HG02840 (cell line): ENCODE measurements at regions not wholly inside any gene's neighbourhood (a gene's known extent, or its start where the extent isn't known, plus 50 kb on each side); places are given as distances from the start of the nearest gene placed in this dataset.

Experiments
- ATAC-seq: cut with Tn5 transposase; IDR thresholded peaks from one replicate; pipeline ENCODE4 v1.9.1; 2021; ENCODE audit warnings: mild to moderate bottlenecking, moderate library complexity, moderate number of reproducible peaks; ENCODE audit not compliant: unreplicated experiment, low FRiP score

- peak; percentile 82 for ATAC-seq
Observed at GRCh38 chr4:81844717-81845116, 373.0 kb upstream of the RASGEF1B start.

DNA sequence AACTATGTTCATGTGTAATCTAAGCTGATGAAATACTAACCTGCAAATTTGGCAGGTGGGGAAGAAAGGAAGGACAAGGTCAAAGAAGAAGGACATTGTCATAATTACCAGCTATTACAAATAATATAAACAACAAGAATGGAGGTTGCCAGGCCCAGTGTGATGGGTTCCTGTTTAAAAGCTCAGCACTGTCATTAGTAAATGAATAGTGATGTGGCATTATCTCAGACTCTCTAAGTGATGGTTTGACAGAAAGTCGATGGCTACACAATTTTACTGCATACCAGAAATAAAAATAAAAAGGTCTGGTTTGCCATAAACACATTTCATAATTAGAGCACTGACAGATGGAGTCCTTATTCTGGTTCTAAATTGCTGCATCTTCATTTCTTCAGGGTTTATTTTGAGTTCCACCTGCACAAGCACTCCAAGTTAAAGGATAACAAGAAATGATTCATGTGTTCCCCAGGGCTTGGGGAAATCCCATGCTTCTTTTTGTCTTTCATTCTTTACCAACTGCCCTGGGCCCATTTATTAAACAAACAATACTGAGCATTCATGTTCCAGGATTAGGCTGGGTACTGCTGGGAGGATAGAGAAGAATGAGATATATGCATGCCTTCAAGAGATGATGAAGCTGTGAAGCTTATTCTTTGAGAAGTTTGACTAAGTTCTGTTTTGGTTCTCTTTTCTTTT, 367.8 kb upstream of the RASGEF1B start:
- no peak for ATAC-seq

- ATAC-seq: no peak
Observed at GRCh38 chr4:81838586-81838985, 366.9 kb upstream of the RASGEF1B start.

DNA sequence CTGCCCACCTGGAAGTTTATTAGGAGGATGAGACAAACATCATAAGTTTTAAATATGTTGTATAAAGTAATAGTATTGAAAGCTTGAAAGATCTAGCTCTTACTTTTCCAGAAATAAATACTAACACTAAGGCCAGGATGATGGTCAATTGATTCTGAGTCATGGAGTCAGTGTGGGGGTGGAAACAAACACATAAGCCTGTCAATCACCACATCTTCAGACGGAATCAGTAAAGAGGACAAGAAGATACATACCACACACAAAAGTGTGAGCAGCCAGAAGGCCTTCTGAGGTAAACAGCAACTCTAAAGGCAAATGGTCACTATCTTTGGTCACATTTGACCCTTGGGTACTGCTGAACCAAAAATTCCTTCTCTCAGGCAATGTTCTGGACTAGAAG, 365.0 kb upstream of the RASGEF1B start:
- no peak for ATAC-seq

GRCh38 chr4:81833576-81833975, 361.9 kb upstream of the RASGEF1B start:
- no peak for ATAC-seq

GRCh38 chr4:81828991-81829390, 357.3 kb upstream of the RASGEF1B start:
- no peak for ATAC-seq

- peak; percentile 79 for ATAC-seq
Observed at GRCh38 chr4:81827577-81828202, 356.0 kb upstream of the RASGEF1B start.

DNA sequence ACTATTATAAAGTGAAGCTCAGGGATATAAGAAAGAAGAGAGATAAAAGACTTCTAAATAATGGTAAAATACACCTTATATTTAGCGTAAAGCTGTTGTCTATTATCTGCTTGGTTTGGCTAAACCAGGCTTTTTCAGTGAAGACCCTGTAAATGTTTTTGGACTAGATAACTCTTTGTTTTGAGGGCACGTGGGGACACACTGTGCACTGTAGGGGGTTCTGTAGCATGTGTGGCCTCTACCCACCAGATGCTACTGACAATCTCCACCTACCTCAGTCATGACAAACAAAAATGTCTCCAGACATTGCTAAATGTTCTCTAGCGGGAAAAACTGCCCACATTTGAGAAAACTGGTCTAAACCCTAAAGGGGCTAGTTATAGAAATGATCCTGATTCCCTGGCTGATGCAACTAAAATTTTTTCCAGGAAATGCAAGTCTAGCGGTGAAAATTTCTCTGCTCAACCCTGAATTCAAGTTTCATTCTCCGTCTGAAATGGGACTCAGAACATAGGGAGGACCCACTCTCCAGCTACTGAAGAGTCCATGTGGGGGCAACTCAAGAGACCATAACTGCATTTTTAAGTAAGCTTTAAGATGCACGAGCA, 355.2 kb upstream of the RASGEF1B start:
- no peak for ATAC-seq

- no peak for ATAC-seq
Observed at GRCh38 chr4:81826335-81826734, 354.6 kb upstream of the RASGEF1B start.

DNA sequence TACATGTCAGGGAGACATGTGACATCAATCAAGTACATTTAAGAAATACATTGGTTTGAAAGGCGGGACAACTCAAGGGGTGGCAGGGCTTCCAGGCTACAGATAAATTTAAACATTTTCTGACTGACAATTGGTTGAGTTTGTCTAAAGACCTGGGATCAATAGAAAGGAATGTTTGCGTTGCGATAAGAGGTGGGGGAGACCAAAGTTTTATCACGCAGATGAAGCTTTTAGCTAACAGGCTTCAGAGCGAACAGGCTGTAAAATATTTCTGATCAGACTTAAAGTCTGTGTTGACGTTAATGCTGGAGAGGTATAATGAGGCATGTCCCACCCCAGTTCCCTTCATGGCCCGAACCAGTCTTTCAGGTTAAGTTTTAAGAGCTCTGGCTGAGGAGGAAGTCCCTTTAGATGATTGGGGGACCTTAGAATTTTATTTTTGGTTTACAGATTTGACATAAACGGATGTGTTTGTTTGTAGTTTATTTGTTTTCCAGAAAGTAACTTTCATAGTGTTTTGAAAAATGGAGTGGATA, 346.7 kb upstream of the RASGEF1B start:
- no peak for ATAC-seq

DNA sequence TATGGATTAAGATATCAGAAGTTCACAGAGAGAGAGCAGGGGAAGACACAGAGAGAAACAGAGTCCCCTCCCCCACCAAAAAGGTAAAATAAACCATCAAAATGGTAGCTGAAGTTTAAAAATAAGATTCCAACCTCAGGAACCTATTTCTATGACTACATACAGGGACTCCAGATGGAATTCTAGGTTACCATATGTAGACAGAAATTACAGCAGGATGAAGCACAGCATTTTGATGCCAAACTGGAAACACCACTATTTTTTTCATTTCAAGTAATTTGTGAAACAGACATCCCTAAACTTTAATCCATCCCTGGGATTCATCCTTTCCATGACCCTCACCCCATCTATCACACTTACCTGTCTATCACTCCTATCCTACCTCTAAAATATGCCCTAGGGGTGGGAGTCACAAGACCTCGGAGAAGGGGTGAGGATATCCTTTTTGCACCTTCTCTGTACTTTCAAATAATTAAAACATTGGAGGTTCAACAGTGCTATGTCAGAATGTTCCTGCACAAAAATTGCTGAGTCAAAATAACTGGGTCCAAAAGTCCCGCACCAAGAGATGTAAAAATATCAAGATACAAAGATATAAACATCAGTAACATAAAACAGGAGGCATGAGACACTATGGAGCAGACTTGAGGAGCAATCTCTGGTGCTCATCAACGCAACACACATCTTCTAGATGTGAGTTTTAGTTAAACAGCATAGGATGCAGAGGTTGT, 344.5 kb upstream of the RASGEF1B start:
- ATAC-seq: no peak

DNA sequence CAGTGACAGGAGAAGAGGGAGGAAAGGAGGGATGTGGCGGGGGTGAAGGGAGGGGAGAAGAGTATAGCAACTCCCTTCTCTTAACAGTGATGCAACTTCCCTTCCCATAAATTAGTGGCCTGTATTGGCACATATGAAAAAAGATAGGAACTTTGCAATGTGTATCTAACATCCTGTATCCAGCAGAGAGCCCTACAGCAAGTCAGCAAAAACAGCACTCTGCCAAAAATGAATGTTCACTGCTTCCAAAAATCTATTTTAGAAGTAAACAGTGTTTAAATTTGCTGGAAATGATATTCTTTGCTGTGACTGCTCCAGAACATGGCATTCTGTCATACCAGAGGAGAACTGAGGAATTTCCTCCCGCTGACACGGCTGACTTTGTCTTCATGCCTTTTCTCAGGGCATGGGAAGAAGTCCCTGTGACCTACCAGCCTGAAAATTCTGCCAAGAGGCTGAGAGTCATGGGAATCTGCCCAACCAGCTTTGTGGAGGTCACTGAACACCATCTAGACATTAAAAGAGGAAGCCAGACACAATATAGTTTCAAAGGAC, 343.4 kb upstream of the RASGEF1B start:
- ATAC-seq: no peak

DNA sequence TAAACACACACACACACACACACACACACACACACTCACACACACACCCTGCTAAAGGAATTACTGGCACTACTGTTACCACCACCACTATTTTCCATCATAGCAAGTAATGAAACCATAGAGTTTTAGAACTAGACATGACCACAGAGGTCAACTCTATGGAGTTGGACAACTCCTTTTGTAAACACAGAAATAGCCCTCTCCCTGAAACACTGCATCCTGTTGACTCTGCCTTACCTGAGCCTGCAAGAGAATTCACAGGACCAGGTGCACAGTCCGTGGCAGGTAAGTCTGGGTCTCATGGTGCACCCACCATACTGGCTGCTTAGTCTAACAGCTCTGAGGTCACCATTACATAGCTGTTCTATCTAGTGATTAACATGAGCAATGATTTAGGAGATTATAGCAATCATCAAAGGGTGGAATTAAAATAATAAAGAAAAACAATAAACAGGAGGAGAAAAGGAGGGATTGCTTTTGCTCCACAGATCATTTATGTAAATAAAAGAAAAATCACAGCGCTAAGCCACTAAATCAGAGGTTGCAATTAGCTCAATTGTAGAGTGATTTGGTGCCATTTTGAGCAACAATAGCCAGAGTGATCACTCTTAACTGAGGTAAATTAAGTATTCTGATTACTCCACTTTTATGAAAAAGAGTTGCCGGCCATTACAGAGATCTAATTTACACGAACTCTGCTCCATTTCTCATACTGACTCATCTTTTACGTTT, 340.0 kb upstream of the RASGEF1B start:
- ATAC-seq: no peak

DNA sequence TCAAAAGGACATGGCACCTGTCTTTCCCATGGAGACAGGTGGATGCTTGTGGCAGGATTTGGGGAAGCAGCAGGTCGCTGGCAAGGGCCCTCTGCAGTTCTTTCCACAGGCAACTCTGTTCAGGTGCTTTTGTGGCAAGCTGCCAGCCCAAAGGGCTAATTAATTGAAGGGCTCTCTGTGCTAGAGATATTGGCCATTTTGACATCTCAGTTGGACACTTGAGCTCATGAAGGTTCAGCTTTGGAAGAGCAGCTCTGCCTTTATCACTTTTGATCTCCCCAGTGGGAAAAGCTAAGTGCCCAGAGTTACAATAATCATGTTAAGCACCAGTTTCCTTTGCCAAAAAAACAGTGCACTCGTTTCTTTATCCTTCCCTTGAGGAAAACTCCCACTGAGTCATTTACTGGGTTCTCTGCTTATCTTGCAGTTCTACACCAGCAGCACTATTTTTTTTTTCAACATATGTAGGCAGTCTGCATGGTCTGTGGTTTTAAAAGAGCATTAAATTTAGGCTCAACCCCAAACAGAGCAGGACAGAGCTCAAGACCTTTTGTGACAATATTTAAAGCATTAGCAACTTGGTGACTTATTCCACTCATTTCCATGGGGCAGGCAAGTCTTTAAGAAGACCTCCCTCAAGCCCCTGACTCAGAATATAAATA, 336.4 kb upstream of the RASGEF1B start:
- no peak for ATAC-seq

DNA sequence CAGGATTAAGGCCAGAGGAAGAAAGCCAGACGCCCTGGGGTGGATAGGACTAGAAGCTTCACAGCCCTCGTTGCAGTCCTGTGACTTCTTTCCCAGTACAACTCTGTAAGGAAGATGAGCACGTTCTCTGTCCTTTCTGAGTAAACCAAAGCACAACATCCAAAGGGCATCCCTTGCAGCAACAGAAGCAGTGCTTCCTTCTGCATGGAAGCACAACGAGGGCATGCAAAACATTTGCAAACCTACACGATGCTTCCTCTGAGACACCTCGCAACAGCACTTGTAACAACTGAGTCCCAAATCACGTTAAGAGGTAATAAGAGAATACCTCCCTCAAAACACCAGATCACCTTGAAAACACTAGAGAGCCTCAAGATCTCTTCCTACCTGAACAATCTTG, 335.7 kb upstream of the RASGEF1B start:
- ATAC-seq: no peak

- no peak for ATAC-seq
Observed at GRCh38 chr4:81806485-81806884, 334.8 kb upstream of the RASGEF1B start.

DNA sequence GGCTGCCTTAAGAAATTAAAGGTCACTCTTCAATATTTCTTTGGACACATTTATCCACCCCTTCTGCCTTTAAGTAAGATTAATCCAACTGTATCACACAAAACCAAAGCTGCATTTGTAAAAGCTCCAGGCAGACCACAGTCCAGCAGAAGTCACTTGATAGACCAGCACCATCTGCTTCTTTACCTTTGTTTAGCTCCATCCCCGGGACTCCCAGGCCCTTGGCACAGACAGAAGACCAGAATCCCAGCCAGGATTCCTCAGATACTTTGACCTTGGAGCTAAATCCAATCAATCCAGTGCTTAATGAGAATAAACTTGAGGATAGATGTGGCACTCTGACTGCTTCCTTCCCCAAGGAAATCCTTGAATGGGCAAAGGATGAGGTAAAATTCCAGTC, 333.1 kb upstream of the RASGEF1B start:
- ATAC-seq: no peak

DNA sequence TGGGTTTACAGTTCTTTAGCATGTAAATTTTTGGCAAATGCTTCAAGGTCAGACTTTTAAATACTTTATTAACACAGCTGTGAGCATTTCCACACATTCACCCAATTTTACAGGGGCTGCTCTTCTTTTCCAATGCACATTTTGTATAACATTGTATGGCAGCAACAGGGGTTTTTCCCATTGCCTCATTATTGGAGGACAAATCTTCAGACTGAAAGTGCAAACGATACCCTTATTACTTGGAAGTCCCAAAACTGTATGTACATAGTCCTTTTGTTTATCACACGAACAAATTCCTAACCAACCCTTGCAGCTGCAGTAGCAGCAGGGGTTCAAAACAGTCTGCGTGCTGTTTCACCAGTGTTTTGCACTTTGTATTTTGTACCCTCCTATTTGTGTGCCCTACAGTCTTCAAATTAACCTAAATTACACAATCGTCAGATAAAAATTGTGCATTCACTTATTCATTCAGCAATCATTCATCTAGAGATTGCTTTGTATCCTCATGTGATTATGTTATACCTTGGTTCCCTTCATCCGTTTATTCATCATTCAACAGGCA, 330.7 kb upstream of the RASGEF1B start:
- no peak for ATAC-seq

DNA sequence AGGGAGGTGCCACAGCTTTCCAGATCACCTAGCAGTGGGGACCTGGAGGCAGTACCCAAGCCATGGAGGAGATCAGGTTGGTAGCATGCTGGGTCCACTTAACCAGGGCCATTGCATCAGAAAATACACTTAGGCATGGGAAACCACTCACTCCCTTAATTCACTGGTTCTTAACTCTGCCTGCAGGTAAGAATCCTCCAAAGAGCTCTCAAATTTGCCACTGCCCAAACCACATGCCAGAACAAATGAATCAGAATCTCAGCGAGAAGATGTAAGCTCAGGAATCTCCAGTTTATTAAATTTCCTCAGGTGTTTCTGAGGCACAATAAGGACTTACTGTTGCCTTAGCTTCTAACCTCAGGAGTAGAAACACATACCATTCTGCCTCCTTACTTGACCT, 327.7 kb upstream of the RASGEF1B start:
- ATAC-seq: no peak
